K562 (cell line): ENCODE measurements at regions not wholly inside any gene's neighbourhood (a gene's known extent, or its start where the extent isn't known, plus 50 kb on each side); places are given as distances from the start of the nearest gene placed in this dataset.
"Not testable (repeated sequence)": the region's sequence is repeated elsewhere in the genome, so short reads cannot be mapped to it uniquely, and the experiment has no call there.

Experiments
- ATAC-seq: fragments of 200-7000 bp; cut with Tn5 transposase; 3 replicates; pipeline ENCODE4 v1.9.1; 2020; ENCODE audit warnings: moderate library complexity
- BruUV-seq: library from RNA; stranded (reverse); fragments of 400-500 nt; replicated peaks from 2 replicates; lab custom pipeline; 2021; lab: Mats Ljungman, UMichigan
- CTCF ChIA-PET: fragments of 300-600 bp; formaldehyde crosslinking; extraction: SDS; loops from one replicate; lab custom pipeline; 2021; ENCODE audit warnings: low intra/inter-chr PET ratio; lab: Yijun Ruan, JAX
- POLR2A ChIA-PET: fragments of 300-600, 350-650 bp; sonication (Branson Sonifier 250); formaldehyde crosslinking; extraction: SDS; loops from one replicate; lab custom pipeline; 2021; ENCODE audit warnings: antibody characterized with exemption, inconsistent platforms; lab: Yijun Ruan, JAX
- DNase-seq, 4 experiments: peaks; one replicate each; pipeline versions ENCODE4 v3.0.0 to v3.0.0-alpha.2; 2011 to 2018; ENCODE audit warnings: low spot score in 3 of 4, mixed read lengths in 3 of 4; ENCODE audit errors: extremely low read depth in 1 of 4
- FAIRE-seq: peaks from 2 replicates; lab custom pipeline; 2011; peaks lifted over from hg19 to GRCh38; lab: Jason Lieb, UNC
- H2AFZ ChIP-seq: 2 replicates; pipeline ENCODE4 v1.6.0; 2011; ENCODE audit warnings: low read depth, low read length, control low read depth, inconsistent platforms
- H3K27ac ChIP-seq: fragments of 200-600 bp; 3 replicates; pipeline ENCODE4 v1.8.0; 2011; ENCODE audit warnings: low read depth, mild to moderate bottlenecking, control low read depth, inconsistent platforms, low read length, moderate library complexity, mixed read lengths; ENCODE audit errors: extremely low read depth
- H3K27me3 ChIP-seq, 2 experiments: fragments of 300-600 bp in 1 of 2; 2 replicates in 1 of 2; 3 replicates in 1 of 2; pipeline versions ENCODE4 v1.6.0 to v1.8.0; 2011; ENCODE audit warnings: inconsistent platforms in 2 of 2, low read length in 2 of 2, mild to moderate bottlenecking in 1 of 2, mixed read lengths in 1 of 2, moderate library complexity in 1 of 2; ENCODE audit not compliant: control insufficient read depth in 2 of 2, insufficient read depth in 2 of 2
- H3K36me3 ChIP-seq: fragments of 300-600 bp; 3 replicates; pipeline ENCODE4 v1.8.0; 2011; ENCODE audit warnings: mild to moderate bottlenecking, low read length, inconsistent platforms; ENCODE audit not compliant: control insufficient read depth, insufficient read depth
- H3K4me1 ChIP-seq, 2 experiments: fragments of 200-600 bp in 1 of 2; replicated peaks in 1 of 2; 2 replicates in 1 of 2; 3 replicates in 1 of 2; pipeline versions ENCODE4 v1.5.1 to v1.8.0; 2011; ENCODE audit warnings: inconsistent platforms in 2 of 2, low read length in 2 of 2, mild to moderate bottlenecking in 1 of 2, mixed read lengths in 1 of 2, moderate library complexity in 1 of 2; ENCODE audit not compliant: control insufficient read depth in 2 of 2, insufficient read depth in 2 of 2
- H3K4me2 ChIP-seq: 2 replicates; pipeline ENCODE4 v1.6.1; 2011; ENCODE audit warnings: low read length, control low read depth, inconsistent platforms, mixed read lengths; ENCODE audit not compliant: insufficient read depth
- H3K4me3 ChIP-seq: fragments of 200-600 bp; sonication (generic), shearing (Covaris generic); 2 replicates; pipeline ENCODE4 v1.5.1; 2016; ENCODE audit warnings: control low read depth, inconsistent platforms
- H3K79me2 ChIP-seq: fragments of 200-600 bp; 3 replicates; pipeline ENCODE4 v1.8.0; 2011; ENCODE audit warnings: low read length, inconsistent platforms; ENCODE audit not compliant: control insufficient read depth, insufficient read depth
- H3K9ac ChIP-seq, 2 experiments: 2 replicates each; pipeline versions ENCODE4 v1.6.0 to v1.6.1; 2011; ENCODE audit warnings: low read depth in 2 of 2, low read length in 2 of 2, control low read depth in 1 of 2, inconsistent platforms in 1 of 2, mild to moderate bottlenecking in 1 of 2, mixed read lengths in 1 of 2; ENCODE audit not compliant: insufficient read depth in 1 of 2
- H3K9me1 ChIP-seq: one replicate; pipeline ENCODE4 v1.6.0; 2011; ENCODE audit warnings: inconsistent platforms, mild to moderate bottlenecking, low read length, moderate library complexity; ENCODE audit not compliant: control insufficient read depth, insufficient read depth
- H3K9me3 ChIP-seq: replicated peaks from 2 replicates; pipeline ENCODE4 v1.5.1; 2011; ENCODE audit warnings: low read depth, low read length, inconsistent platforms; ENCODE audit not compliant: control insufficient read depth, insufficient read depth
- H4K20me1 ChIP-seq: replicated peaks from 2 replicates; pipeline ENCODE4 v1.6.1; 2011; ENCODE audit warnings: low read length, inconsistent platforms, mixed read lengths; ENCODE audit not compliant: control insufficient read depth, insufficient read depth
- HBP1 ChIP-seq: fragments of 450-650 bp; formaldehyde crosslinking; IDR thresholded peaks from 2 replicates; pipeline ENCODE4 v1.4.0; 2022; ENCODE audit warnings: missing genetic modification characterization
- SMARCE1 ChIP-seq: fragments of 450-650 bp; IDR thresholded peaks from 2 replicates; pipeline ENCODE4 v1.7.1; 2016; ENCODE audit warnings: mild to moderate bottlenecking
- ZNF75A ChIP-seq: fragments of 450-650 bp; formaldehyde crosslinking; IDR thresholded peaks from 2 replicates; pipeline ENCODE4 v1.4.0; 2020; ENCODE audit warnings: mild to moderate bottlenecking
- WGBS: fragments of 100-300 bp; shearing (Covaris generic); methylation state at CpG from one replicate; pipeline ENCODE4 v1.1.6; 2016; ENCODE audit warnings: low coverage, mixed read lengths; ENCODE audit not compliant: insufficient coverage; ENCODE audit errors: missing lambda C conversion rate; 5-methylcytosine and 5-hydroxymethylcytosine counted together
- in situ Hi-C: fragments of 300-500 bp; cut with MboI; formaldehyde crosslinking; loops from 4 replicates; pipeline ENCODE4 v1.15.0; 2018; ENCODE audit warnings: inconsistent platforms, mixed read lengths
- intact Hi-C: fragments of 100-400 bp; cut with micrococcal nuclease; formaldehyde crosslinking; loops from 2 replicates; pipeline ENCODE4 v1.14.2; 2022
- TF ChIP-seq, protein P1 (sequence below): sonication (generic); formaldehyde crosslinking; IDR thresholded peaks from 2 replicates; pipeline ENCODE4 v1.8.1; 2023; ENCODE audit warnings: mild to moderate bottlenecking, missing genetic modification reagents, moderate library complexity
- TF ChIP-seq, protein P2 (sequence below): fragments of 250-450 bp; sonication (Bioruptor Pico); IDR thresholded peaks from 2 replicates; pipeline ENCODE4 v1.4.0; 2020

DNA sequence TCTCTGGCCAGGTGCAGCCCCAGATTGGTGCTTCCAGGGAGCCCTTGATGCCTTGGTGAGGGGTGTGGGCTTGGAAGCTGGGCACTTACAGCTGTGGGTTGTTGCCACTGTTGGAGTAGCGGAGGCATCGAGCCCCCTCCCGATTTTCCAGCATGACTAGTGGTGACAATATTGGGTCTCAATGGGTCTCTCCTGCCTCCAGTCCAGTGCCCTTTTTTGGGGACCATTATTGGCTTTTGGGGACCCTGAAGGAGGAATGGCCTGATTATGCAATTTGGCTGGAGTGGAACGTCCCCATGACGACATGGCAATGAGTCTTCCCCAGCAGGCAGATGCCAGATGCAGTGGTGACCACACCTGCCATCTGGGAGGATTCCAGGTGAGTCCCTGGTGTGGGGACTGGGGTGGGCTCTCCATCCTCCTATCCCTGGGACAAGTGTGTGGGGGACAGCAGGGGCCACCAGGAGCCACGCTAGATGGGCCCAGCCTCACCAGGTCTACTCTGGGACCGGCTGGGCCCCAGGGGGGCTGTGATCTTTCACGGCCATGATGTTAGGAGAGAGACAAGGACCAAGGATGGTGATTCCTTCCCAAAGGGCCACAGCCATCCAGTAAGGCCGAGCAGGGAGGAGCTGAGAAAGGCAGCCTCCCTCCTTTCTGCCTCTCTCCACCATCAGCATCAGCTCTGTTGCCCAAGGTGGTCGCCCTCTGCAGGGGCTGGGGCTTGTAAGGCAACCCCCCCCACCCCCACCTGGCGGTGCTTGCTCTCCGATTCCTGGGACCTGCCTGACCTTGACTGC, 196.8 kb downstream of the GOLGA6L6 start:
- no peak overlapping the region for H3K9ac ChIP-seq
- TF ChIP-seq SMARCE1 (no peak), ZNF75A (CRISPR knock-in tag) (no peak), HBP1 (CRISPR knock-in tag) (no peak)
- TF ChIP-seq, protein P1, sequence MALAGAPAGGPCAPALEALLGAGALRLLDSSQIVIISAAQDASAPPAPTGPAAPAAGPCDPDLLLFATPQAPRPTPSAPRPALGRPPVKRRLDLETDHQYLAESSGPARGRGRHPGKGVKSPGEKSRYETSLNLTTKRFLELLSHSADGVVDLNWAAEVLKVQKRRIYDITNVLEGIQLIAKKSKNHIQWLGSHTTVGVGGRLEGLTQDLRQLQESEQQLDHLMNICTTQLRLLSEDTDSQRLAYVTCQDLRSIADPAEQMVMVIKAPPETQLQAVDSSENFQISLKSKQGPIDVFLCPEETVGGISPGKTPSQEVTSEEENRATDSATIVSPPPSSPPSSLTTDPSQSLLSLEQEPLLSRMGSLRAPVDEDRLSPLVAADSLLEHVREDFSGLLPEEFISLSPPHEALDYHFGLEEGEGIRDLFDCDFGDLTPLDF: no peak
- TF ChIP-seq, protein P2, sequence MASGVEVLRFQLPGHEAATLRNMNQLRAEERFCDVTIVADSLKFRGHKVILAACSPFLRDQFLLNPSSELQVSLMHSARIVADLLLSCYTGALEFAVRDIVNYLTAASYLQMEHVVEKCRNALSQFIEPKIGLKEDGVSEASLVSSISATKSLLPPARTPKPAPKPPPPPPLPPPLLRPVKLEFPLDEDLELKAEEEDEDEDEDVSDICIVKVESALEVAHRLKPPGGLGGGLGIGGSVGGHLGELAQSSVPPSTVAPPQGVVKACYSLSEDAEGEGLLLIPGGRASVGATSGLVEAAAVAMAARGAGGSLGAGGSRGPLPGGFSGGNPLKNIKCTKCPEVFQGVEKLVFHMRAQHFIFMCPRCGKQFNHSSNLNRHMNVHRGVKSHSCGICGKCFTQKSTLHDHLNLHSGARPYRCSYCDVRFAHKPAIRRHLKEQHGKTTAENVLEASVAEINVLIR (CRISPR knock-in tag): no peak
- H3K36me3 ChIP-seq: no peaks in the 10 kb centered on the region
- peaks cover 0 to 20% of the 10 kb centered on the region in 2 experiments; a peak in 1 of 5 replicates for H3K27me3 ChIP-seq
- BruUV-seq: no TSS peak
- H2AFZ ChIP-seq: no peak overlapping the region
- intact Hi-C loops: no loop called here
- CTCF ChIA-PET: no interaction called here
- 0 out of 2 replicates have a peak, but pooled peaks cover 7% of the 10 kb centered on the region for H4K20me1 ChIP-seq
- DNase-seq: peak in 3 of 4 experiments; percentile 8 to 15 (median 13)
- H3K79me2 ChIP-seq: no peaks in the 10 kb centered on the region
- WGBS: under 1% methylated on average over 12 of the region's 12 CpGs
- H3K27ac ChIP-seq: no peak overlapping the region
- no peak overlapping the region for H3K4me2 ChIP-seq
- in situ Hi-C loops: no loop called here
- POLR2A ChIA-PET: no interaction called here
- no peaks in the 10 kb centered on the region for H3K9me1 ChIP-seq
- H3K9me3 ChIP-seq: no peaks in the 10 kb centered on the region
- H3K4me1 ChIP-seq: peaks cover 0 to 35% of the 10 kb centered on the region in 2 experiments; a peak in 2 of 5 replicates
- FAIRE-seq: no peak
- no peak for ATAC-seq
- H3K4me3 ChIP-seq: no peak overlapping the region

DNA sequence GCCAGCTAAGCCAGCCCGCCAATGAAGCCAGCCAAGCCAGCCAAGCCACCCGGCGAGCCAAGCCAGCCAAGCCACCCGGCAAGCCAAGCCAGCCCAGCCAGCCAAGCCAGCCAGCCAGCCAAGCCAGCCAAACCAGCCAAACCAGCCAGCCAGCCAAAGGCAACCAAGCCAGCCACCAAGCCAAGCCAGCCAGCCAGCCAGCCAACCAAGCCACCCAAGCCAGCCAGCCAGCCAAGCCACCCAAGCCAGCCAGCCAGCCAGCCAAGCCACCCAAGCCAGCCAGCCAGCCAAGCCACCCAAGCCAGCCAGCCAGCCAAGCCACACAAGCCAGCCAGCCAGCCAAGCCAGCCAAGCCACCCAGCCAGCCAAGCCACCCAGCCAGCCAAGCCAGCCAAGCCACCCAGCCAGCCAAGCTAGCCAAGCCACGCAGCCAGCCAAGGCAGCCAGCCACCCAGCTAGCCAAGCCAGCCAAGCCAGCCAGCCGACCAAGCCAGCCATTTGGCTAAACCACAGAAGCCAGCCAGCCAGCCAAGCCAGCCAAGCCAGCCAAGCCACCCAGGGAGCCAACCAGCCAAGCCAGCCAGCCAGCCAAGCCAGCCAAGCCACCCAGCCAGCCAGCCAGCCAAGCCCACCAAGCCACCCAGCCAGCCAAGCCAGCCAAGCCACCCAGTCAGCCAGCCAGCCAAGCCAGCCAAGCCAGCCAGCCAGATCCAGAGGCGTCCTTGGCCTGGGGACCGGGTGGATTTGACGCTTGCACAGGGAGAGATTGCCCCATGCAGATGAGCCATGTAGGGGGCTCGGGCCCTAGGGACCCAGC, 198.0 kb downstream of the GOLGA6L6 start:
- H3K4me3 ChIP-seq, H3K9ac ChIP-seq, POLR2A ChIA-PET, H2AFZ ChIP-seq, in situ Hi-C loops, H3K27ac ChIP-seq, intact Hi-C loops, H4K20me1 ChIP-seq, H3K4me2 ChIP-seq, ATAC-seq, H3K79me2 ChIP-seq, CTCF ChIA-PET, H3K27me3 ChIP-seq, FAIRE-seq, H3K36me3 ChIP-seq, H3K9me3 ChIP-seq, H3K9me1 ChIP-seq, BruUV-seq, DNase-seq: not testable (repeated sequence)
- WGBS: under 1% methylated on average over 10 of the region's 10 CpGs
- H3K4me1 ChIP-seq: peaks cover 0 to 26% of the 10 kb centered on the region in 2 experiments; a peak in 1 of 5 replicates
